H54 (cell line): ENCODE measurements at regions not wholly inside any gene's neighbourhood (a gene's known extent, or its start where the extent isn't known, plus 50 kb on each side); places are given as distances from the start of the nearest gene placed in this dataset.

Experiments used
- DNase-seq: peaks from one replicate; pipeline ENCODE4 v3.0.0; 2011; ENCODE audit warnings: low spot score, mixed read lengths; ENCODE audit not compliant: insufficient read length
- FAIRE-seq: peaks from 3 replicates; lab custom pipeline; 2011; peaks lifted over from hg19 to GRCh38; lab: Jason Lieb, UNC
- POLR2A ChIP-seq: IDR thresholded peaks from 2 replicates; pipeline ENCODE4 v1.6.1; 2011; ENCODE audit warnings: low read depth, mild to moderate bottlenecking, low read length

DNA sequence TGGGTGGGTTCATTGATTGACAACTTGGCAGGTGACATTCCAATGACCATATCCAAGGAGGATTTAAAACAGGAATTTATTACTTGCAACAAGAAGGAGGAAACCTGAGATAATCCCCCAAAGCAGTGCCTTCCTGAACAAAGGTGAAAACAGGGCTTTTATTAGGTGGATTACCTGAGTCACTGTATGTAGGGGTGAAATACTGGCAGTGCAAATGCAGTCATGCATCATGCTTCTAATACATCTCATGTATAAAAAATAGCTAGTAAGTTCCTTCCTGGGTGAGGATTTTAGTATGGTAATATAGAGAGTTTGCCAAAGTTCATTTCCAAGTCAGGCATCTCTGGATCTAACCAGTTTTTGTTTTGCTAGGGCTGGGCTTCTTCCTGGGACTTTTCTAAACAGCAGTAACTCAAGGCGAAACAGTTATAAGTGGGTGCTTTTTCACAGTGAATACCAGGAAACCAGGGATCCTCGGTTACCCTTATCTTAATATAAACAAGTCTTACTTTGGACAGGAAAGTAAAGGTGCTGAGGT, 583.4 kb upstream of the LRRTM1 start:
- FAIRE-seq: no peak
- DNase-seq: no peak
- TF ChIP-seq POLR2A: no peak

DNA sequence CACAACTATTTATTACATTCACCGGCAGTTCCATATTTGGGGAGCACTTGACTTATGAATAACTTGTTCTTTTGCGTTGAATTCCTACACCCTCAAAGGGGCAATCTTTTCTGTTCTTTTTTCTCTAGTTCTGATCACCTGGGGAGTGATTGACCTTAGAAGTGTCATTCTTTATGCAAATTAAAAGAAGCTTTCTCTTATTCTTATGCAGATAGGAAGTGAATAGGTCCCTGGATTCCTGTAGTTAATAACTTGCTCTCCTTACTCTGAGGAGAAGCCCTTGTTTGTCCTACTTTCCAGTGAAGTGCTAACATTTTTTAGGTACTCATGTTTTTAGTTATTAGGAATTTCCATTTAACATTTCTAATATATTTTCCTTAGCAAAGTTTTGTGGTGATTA, 569.8 kb upstream of the LRRTM1 start:
- no peak for DNase-seq
- TF ChIP-seq POLR2A: no peak
- no peak for FAIRE-seq

GRCh38 chr2:80869858-80870438, 565.4 kb upstream of the LRRTM1 start:
- DNase-seq: no peak
- no peak for FAIRE-seq
- no peak for TF ChIP-seq POLR2A

- FAIRE-seq (no peak), DNase-seq (no peak)
- TF ChIP-seq POLR2A: no peak
Observed at GRCh38 chr2:80863147-80863714, 558.7 kb upstream of the LRRTM1 start.

GRCh38 chr2:80858965-80859364, 554.4 kb upstream of the LRRTM1 start:
- no peak for DNase-seq
- no peak for FAIRE-seq
- no peak for TF ChIP-seq POLR2A

- no peak for DNase-seq
- FAIRE-seq: no peak
- no peak for TF ChIP-seq POLR2A
Observed at GRCh38 chr2:80856227-80856626, 551.7 kb upstream of the LRRTM1 start.

- DNase-seq (no peak), FAIRE-seq (no peak)
- TF ChIP-seq POLR2A: no peak
Observed at GRCh38 chr2:80854831-80855230, 550.3 kb upstream of the LRRTM1 start.

DNA sequence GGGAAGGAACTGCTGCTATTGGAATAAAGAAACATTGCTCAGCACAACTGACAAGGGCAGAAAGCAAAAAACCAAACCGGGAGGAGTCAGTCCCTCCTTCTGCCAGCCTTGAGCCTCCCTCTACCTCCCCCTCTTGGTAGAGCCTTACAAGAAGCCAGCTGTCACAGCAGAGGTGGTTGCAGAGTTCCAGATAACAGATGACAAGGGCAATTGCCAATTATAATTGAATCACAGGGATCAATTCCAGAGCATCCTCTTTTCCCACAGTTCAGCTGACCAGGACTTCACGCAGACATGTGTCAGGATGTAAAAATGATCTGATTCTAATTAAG, 548.2 kb upstream of the LRRTM1 start:
- TF ChIP-seq POLR2A: no peak
- FAIRE-seq (no peak), DNase-seq (no peak)

DNA sequence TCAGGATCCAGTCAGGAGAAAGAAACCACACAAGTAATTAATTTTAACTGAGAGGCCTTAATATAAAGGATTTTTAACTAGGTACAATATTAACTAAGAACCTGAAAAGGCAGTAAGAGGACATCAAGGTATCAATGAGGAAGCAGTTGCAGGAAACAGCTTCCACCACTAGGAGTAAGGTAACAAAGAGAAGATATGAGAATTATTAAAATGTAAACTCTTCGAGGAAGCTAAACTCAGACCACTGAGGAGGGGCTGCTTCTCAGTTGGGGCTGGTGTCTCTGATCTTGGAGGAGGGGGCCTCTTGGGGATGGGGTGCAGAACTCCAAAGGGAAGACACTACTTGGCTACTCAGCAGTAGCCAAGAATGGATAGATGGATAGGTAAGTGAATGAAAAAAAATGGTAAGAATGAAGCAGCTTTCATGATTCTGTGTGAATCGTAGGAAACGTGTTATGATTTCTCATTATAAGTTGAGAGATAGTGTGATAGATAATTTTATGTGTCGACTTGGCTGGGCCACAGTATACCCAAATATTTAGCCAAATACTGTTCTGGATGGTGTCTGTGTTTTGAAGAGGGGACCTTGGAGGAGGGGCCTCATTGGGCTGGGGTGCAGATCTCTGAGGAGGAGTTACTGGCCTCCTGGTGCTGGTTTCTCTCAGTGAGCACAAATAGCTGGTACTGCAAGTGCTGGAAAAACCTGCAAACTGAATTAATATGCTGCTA, 547.7 kb upstream of the LRRTM1 start:
- no peak for FAIRE-seq
- no peak for TF ChIP-seq POLR2A
- DNase-seq: no peak

GRCh38 chr2:80830891-80831290, 526.3 kb upstream of the LRRTM1 start:
- FAIRE-seq (no peak), DNase-seq (no peak)
- TF ChIP-seq POLR2A: no peak

DNA sequence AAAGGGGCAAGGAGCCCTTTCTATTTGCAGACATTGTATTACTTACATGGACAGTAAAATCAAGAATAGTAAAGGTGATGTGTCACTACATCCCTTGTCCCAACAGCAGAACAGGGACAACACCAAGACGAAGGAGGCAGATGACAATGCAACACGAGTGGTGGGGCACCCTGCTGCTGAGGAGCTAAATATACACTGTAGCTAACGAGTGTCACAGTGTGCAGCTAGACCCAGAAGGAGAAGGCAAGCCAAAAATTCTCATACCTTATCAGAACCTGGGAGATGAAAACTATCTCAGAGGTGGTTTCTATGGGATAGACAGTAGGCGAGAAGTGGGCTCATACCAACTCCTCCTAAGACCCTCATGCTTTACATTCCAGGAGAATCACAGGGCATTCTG, 518.4 kb upstream of the LRRTM1 start:
- DNase-seq: no peak
- TF ChIP-seq POLR2A: no peak
- no peak for FAIRE-seq

DNA sequence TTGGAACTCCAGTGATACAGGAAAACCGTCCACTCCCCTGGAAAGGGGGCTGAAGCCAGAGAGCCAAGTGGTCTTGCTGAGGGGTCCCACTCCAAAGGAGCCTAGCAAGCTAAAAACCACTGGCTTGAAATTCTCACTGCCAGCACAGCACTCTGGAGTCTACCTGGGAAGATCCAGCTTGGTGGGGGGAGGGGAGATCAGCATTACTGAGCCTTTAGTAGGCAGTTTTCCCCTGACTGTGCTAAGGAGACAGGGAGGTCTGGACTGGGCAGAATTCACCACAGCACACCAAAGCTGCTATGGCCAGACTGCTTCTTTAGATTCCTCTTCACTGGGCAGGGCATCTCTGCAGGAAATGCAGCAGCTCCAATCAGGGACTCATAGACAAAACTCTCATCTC, 510.7 kb upstream of the LRRTM1 start:
- DNase-seq: no peak
- FAIRE-seq: no peak
- no peak for TF ChIP-seq POLR2A

- DNase-seq (no peak), FAIRE-seq (no peak)
- no peak for TF ChIP-seq POLR2A
Observed at GRCh38 chr2:80786584-80786983, 482.0 kb upstream of the LRRTM1 start.

GRCh38 chr2:80778704-80779103, 474.2 kb upstream of the LRRTM1 start:
- FAIRE-seq (no peak), DNase-seq (no peak)
- TF ChIP-seq POLR2A: no peak

- DNase-seq: no peak
- TF ChIP-seq POLR2A: no peak
- no peak for FAIRE-seq
Observed at GRCh38 chr2:80748592-80748991, 444.0 kb upstream of the LRRTM1 start.
